Activated CD4-positive, CD25-positive, alpha-beta regulatory T cell treated with anti-CD3 and anti-CD28 coated beads, Interleukin-2, amount 50 U/mL, for 72 hours (primary cell): ENCODE measurements at regions not wholly inside any gene's neighbourhood (a gene's known extent, or its start where the extent isn't known, plus 50 kb on each side); places are given as distances from the start of the nearest gene placed in this dataset.

Source experiments
- DNase-seq: peaks from one replicate; pipeline ENCODE4 v3.0.0; 2021

GRCh38 chr7:41117431-41117830 lies 585.5 kb downstream of the INHBA start:
- DNase-seq = no peak

- DNase-seq = no peak
These were observed 586.1 kb downstream of the INHBA start for GRCh38 chr7:41116817-41117216.

GRCh38 chr7:41116337-41116736 lies 586.6 kb downstream of the INHBA start:
- DNase-seq = no peak

- no peak for DNase-seq
These were observed 588.2 kb downstream of the INHBA start for GRCh38 chr7:41114691-41115090.

- no peak for DNase-seq
These were observed 588.8 kb downstream of the INHBA start for GRCh38 chr7:41114131-41114530.

- DNase-seq = no peak
These were observed 589.2 kb downstream of the INHBA start for GRCh38 chr7:41113719-41114118.

GRCh38 chr7:41110186-41110585 lies 592.7 kb downstream of the INHBA start:
- DNase-seq = no peak

GRCh38 chr7:41108821-41109220 lies 594.1 kb downstream of the INHBA start:
- no peak for DNase-seq

GRCh38 chr7:41107938-41108448 lies 594.9 kb downstream of the INHBA start:
- no peak for DNase-seq

- no peak for DNase-seq
These were observed 595.5 kb downstream of the INHBA start for GRCh38 chr7:41107330-41107937.

- DNase-seq = no peak
These were observed 598.3 kb downstream of the INHBA start for GRCh38 chr7:41104631-41105030.

- no peak for DNase-seq
These were observed 599.6 kb downstream of the INHBA start for GRCh38 chr7:41103331-41103730.

- no peak for DNase-seq
These were observed 604.0 kb downstream of the INHBA start for GRCh38 chr7:41098846-41099245.

GRCh38 chr7:41098402-41098801 lies 604.5 kb downstream of the INHBA start:
- no peak for DNase-seq

- DNase-seq = no peak
These were observed 605.4 kb downstream of the INHBA start for GRCh38 chr7:41097501-41097900.

GRCh38 chr7:41096917-41097316 lies 606.0 kb downstream of the INHBA start:
- DNase-seq = no peak

GRCh38 chr7:41093141-41093540 lies 609.7 kb downstream of the INHBA start:
- no peak for DNase-seq

GRCh38 chr7:41085244-41085643 lies 617.6 kb downstream of the INHBA start:
- DNase-seq = no peak

GRCh38 chr7:41084381-41084780 lies 618.5 kb downstream of the INHBA start:
- no peak for DNase-seq

- DNase-seq = no peak
These were observed 633.3 kb downstream of the INHBA start for GRCh38 chr7:41069635-41070034.

GRCh38 chr7:41067576-41067975 lies 635.3 kb downstream of the INHBA start:
- no peak for DNase-seq

- no peak for DNase-seq
These were observed 637.2 kb downstream of the INHBA start for GRCh38 chr7:41065663-41066062.

GRCh38 chr7:41063116-41063515 lies 639.8 kb downstream of the INHBA start:
- DNase-seq = no peak

- no peak for DNase-seq
These were observed 642.1 kb downstream of the INHBA start for GRCh38 chr7:41060796-41061195.

- DNase-seq = no peak
These were observed 643.1 kb downstream of the INHBA start for GRCh38 chr7:41059796-41060195.
